ENCODE measurements at regions not wholly inside any gene's neighbourhood (a gene's known extent, or its start where the extent isn't known, plus 50 kb on each side); places are given as distances from the start of the nearest gene placed in this dataset.

GRCh38 chr18:60471652-60472051 lies 99.1 kb upstream of the MC4R start (continued):
- no peak for TF ChIP-seq CHD4 (IDR thresholded peaks at IDR 0.05; ENCODE audit: insufficient read depth, insufficient replicate concordance, low read depth, low read length, poor library complexity, severe bottlenecking)
- TF ChIP-seq TEAD2 (tag; IDR thresholded peaks at IDR 0.05) = no peak
- no peak for TF ChIP-seq KLF10 (CRISPR knock-in tag; IDR thresholded peaks at IDR 0.05)

- in situ Hi-C loops (cut with MboI) (no loop called here), intact Hi-C loops (cut with micrococcal nuclease) (no loop called here)
- H3K4me2 ChIP-seq (ENCODE audit: insufficient read depth, low read length) = no peak overlapping the region
- H3K4me3 ChIP-seq = no peak overlapping the region
- no peaks in the 10 kb centered on the region for H3K79me2 ChIP-seq (ENCODE audit: control insufficient read depth, insufficient read depth, low read length)
- WGBS (ENCODE audit: insufficient coverage, low coverage, missing lambda C conversion rate) = 0% methylated on average over 2 of the region's 2 CpGs
- no peaks in the 10 kb centered on the region for H3K27me3 ChIP-seq (ENCODE audit: control insufficient read depth in 2 of 2, insufficient read depth in 2 of 2, low read length in 2 of 2)
- no peak overlapping the region for H3K9ac ChIP-seq (ENCODE audit: insufficient read depth in 1 of 2, low read depth in 2 of 2, low read length in 2 of 2)
- no peak for FAIRE-seq
- no peaks in the 10 kb centered on the region for H3K4me1 ChIP-seq (replicated peaks in 1 of 2; ENCODE audit: control insufficient read depth in 2 of 2, insufficient read depth in 2 of 2, low read length in 2 of 2)
- no peak for ATAC-seq
- no peak for DNase-seq (ENCODE audit: extremely low read depth in 1 of 4, low spot score in 3 of 4)
- H3K9me1 ChIP-seq (ENCODE audit: control insufficient read depth, insufficient read depth, low read length) = no peaks in the 10 kb centered on the region
- ChIA-PET CTCF (ENCODE audit: low intra/inter-chr PET ratio) (no interaction called here), POLR2A (no interaction called here)
- H3K36me3 ChIP-seq (ENCODE audit: control insufficient read depth, insufficient read depth, low read length) = no peaks in the 10 kb centered on the region
- no TSS peak for BruUV-seq (replicated peaks)
- no peaks in the 10 kb centered on the region for H3K9me3 ChIP-seq (replicated peaks; ENCODE audit: control insufficient read depth, insufficient read depth, low read depth, low read length)
- no peaks in the 10 kb centered on the region for H4K20me1 ChIP-seq (replicated peaks; ENCODE audit: control insufficient read depth, insufficient read depth, low read length)
- H3K27ac ChIP-seq (ENCODE audit: extremely low read depth, low read depth, low read length) = no peak overlapping the region
- H2AFZ ChIP-seq (ENCODE audit: low read depth, low read length) = no peak overlapping the region
- no peak for TF ChIP-seq RB1 (IDR thresholded peaks at IDR 0.05; ENCODE audit: low read depth)
- TF ChIP-seq TSC22D4 (tag; IDR thresholded peaks at IDR 0.05) = no peak
- no peak for TF ChIP-seq CBX2 (IDR thresholded peaks at IDR 0.05; ENCODE audit: insufficient read depth, low read length, poor library complexity, severe bottlenecking)
- TF ChIP-seq CHD7 (IDR thresholded peaks at IDR 0.05; ENCODE audit: low read depth, low read length) = no peak
- TF ChIP-seq ETV6 (IDR thresholded peaks at IDR 0.05; ENCODE audit: borderline replicate concordance in 1 of 2, low read depth in 2 of 2, low read length in 1 of 2) = no peak
- no peak for TF ChIP-seq ETV6 (CRISPR knock-in tag; IDR thresholded peaks at IDR 0.05; ENCODE audit: borderline replicate concordance)
- TF ChIP-seq ZBTB7A (IDR thresholded peaks at IDR 0.05; ENCODE audit: borderline replicate concordance, control insufficient read depth, low read depth, low read length) = no peak
- no peak for TF ChIP-seq SRSF7 (optimal IDR thresholded peaks at IDR 0.05; ENCODE audit: low read depth, low read length)
These were observed 112.6 kb upstream of the MC4R start for GRCh38 chr18:60485201-60485600.
